GM21786 (cell line): ENCODE measurements at regions not wholly inside any gene's neighbourhood (a gene's known extent, or its start where the extent isn't known, plus 50 kb on each side); places are given as distances from the start of the nearest gene placed in this dataset.

Experiments
- ATAC-seq: cut with Tn5 transposase; IDR thresholded peaks from one replicate; pipeline ENCODE4 v1.9.1; 2021; ENCODE audit not compliant: unreplicated experiment

DNA sequence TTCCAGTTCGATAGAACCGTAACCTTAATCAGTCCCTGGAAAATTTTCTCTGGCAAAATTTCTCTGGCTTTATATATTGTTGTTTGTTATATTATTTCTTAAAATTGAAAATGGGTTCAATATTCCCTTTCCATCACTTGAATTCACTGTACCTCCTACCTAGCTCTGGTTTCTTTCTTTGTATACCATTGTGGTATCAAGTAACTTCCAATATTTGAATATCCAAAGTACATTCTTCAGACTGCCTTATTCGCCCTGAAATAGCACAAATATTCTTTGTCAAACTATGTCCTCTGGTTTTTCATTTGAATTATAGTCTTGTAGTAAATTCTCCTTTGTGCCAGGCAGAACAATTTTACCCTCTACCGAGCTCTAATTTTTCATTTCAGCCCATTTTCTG, 541.6 kb downstream of the REEP3 start:
- no peak for ATAC-seq

DNA sequence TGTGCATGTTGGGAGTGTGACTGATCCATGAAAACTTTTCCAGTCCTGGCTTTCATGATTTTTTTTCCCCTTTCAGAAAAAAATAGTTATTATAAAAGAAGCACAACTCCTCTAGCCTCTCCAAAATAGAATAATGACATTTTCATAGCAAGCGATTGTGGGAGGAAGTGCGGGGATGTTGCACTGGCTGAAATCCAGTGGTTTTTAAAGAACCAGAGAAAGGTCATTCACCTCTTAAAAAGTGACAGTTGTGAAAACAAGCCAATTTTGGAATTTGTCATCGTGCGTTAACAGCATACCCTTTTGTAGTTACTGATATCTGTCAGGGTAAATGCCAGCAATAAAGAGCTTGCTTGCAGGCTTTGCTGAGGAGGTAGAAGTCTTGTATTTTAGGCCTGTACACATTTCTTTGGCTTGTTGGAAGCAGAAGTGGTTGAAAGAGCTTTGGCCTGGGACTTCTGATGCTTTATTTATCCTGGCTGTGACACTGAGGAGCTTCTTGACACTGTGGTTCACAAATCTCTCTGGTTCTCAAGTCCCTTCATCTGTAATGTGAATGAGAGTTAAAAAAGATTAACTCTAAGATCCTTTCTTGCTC, 545.9 kb downstream of the REEP3 start:
- ATAC-seq, result no peak

DNA sequence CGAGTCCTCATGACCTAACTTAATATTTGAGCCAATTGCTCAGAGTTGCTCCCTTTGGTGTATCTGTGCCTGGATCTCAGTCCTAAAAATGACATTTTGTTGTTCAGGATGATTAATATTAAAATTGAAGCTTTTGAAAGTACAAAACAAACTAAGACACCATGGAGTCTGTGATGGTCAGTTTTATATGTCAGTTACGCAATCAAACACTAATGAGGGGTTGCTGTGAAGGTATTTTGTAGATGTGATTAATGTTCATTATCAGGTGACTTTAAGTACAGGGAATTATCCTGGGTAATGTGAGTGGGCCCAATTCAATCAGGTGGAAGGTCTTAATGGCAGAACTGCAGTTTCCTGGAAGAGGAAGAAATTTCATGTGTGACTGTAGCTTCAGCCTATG, 546.7 kb downstream of the REEP3 start:
- no peak for ATAC-seq

DNA sequence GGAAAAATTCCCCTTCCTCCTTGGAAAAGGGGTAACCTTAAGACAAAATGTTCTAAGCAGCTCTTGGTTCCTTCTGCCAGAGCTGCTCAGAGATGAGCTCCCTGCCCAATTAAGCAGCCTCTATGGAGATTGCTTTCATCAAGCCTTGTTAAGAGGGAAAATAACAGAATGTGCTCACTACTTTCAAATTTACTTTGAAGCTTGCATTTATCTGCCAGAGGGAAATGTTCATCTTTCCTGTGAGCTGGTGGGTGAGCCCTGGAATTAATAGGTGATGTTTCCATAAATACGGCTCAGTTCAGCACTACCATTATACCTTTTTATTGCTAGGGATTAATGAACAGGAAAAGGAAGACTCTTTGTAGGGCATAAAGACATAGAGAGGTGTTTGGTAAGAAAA, 549.0 kb downstream of the REEP3 start:
- no peak for ATAC-seq

DNA sequence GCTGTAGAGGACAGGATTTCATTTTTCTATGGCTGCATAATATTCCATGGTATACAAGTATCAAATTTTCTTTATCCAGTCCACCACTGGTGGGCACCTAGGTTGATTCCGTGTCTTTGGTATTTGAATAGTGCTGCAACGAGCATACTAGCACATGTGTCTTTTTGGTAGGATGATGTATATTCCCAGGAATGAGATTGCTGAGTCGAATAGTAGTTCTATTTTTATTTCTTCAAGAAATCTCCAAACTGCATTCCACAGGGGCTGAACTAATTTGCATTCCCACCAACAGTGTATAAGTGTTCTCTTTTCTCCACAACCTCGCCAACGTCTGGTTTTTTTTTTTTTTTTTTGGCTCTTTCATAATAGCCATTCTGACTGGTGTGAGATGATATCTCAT, 550.0 kb downstream of the REEP3 start:
- ATAC-seq, result no peak

DNA sequence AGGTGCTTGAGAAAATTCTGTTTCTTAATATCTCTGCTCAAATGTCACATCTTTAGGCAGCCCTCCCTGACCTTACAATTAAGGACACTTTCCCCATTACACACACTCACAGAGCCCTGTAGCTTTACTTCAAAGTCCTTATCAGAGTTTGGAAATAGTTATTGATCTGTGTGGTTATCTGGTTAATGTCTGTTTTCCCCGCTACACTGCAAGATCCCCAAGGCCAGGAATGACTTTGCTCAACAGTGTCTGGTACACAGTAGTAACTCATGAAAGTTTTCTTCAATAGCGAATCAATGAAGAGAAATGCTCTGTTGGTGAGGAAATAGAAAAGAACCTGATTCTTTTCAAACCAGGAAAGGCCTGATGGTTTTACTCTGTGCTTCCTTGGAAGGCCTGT, 554.4 kb downstream of the REEP3 start:
- ATAC-seq, result no peak

DNA sequence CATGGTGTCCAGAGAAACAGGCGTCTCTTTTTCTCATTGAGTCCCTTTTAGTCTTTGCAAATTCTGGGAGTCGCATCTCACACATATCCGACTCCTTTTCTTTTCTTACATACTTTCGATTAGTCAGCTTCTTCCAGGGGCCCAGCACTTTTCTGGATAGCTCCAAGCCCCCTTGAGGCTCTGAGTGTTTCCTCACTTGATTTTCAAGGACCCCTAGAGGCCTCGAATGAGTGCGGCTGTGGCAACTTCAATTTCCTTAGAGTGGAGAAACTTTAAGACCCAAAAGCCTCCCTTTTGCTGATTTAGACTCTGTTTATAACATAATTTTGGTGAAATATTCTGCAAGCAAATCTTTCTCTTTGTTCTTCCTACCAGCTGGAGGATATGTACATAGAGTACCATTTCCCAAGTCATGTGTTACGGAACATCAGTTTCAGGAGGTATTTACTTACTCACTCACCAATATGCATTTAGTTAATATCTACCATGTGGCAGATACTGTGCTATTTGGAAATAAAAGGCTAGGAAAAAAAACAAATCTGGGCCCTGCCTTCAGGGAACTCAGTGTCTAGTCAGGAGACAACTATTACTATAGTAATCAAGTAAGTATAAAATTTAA, 555.2 kb downstream of the REEP3 start:
- ATAC-seq, result no peak

DNA sequence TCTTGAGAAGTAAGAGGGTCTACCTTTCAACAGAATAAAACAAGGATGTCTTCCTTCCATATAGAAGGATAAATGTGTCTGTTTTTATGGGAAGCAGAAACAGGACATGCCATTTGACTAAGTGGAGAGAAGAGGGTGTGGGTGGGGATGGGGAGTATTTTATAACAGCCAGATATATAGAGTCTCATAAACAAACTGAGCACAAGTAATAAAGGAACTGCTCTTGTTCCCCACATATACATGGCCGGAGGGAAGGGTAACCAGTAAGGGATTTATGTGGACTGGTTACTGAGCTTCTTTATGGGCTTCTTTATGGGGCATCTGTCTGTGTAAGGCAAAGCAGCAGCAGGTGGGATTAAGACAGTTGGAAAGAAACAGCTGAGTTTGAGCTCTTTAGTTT, 558.1 kb downstream of the REEP3 start:
- no peak for ATAC-seq

DNA sequence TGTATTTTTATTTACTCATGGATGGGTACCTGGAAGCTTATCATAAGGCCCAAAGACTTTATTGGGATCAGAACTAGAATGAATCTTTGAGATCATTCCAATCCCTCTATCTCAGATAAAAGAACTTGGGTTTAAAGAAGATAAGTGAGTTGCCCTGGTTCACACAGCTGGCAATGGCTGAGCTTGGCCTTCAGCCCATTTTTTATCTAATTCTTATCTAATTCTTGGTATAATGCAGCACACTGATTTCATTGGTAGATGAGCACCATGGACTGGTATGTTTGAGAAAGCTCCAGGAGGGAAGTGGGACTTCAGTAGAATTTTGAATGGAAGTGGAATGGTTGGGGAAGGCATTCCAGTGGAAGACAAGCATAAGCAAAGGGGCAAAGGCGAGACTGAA, 558.9 kb downstream of the REEP3 start:
- no peak for ATAC-seq

DNA sequence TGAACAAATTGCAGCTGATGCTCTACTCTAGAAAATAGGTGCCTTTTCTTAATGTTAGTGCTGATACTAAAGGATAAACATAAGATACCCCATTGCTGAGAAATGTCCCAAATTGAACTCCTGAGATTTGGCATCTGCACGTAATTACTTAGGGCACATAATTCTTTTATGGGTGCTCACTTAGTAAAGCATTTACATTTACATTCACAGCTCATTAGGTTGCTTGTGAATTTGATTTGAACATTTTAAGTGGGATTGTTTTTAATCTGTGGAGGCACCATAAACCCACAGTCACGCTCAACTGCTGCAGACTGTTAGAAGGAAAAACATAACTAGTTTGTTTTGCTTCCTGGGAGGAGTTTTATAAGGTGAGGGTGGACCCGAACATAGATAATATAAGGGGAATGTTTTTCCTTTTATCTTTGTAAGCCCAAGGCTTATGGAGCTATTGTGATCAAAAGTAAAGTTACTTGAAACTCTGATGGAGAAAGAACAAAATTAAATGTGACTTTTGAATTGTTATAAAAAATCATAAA, 560.8 kb downstream of the REEP3 start:
- ATAC-seq, result no peak

DNA sequence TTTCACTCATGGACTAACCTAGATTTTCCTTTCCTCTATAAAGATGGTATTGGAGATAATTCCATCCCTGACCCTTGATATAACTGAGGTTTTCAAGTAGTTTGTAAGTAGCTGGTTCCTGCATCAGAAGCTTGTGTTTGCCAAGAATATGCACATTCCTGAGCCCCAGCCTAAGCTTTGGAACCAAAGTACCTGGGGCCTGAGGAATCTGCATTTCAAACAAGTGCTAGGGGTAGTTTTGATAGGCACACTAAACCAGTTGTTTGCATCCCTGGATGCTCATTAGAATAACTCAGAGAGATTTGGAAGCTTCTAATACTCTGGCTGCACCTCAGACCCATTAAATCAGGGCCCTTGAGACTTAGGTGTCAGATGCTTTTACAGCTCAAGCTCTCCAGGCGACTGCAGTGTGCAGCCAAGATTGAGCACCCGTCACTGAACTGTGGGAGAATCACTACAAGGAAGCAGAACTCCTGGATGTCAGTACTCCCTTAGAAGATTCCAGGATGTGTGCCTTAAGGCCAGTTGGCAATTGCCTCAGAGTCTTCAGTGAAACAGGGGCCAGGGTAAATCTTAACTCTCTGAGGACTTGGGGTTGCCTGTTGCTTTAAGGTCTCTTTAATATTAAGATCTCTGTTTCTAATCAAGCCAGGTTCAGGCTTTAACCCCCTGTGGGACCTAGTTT, 565.0 kb downstream of the REEP3 start:
- ATAC-seq, result no peak

DNA sequence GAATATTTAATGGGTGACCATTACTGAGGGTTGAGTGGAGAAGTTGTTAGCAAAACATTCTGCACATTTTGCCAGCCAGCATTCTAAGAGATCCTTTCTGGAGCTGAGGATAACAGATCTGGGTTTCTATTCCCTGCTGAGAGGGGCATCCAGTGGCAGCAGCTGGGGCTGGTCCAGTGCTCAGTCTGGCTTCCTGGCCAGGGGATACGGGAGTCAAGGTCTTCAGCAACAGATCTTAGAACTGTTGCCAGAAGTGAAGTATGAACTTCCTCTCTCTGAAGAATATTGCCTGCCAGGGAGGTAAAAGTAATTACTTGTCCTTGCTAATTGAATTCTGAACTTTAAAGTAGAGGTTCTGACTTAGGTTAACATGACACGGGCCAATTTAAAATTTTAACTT, 568.4 kb downstream of the REEP3 start:
- ATAC-seq, result no peak

DNA sequence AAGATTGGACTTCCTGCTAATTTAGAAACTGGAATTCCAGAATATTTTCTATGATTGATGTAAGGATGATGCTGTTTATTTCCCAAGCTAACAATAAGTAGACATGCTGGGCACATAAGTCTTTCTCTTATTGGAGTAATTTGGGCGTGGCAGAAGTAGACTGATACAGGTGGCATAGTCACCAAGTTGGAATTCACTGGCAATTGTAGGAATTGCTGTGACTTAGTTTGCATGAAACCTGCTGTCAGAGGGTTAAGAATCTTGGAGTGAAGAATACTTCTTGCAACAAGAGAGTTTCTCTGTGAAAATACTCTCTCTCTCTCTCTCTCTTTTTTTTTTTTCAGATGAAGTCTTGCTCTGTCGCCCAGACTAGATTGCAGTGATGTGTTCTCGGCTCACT, 569.7 kb downstream of the REEP3 start:
- ATAC-seq, result no peak

DNA sequence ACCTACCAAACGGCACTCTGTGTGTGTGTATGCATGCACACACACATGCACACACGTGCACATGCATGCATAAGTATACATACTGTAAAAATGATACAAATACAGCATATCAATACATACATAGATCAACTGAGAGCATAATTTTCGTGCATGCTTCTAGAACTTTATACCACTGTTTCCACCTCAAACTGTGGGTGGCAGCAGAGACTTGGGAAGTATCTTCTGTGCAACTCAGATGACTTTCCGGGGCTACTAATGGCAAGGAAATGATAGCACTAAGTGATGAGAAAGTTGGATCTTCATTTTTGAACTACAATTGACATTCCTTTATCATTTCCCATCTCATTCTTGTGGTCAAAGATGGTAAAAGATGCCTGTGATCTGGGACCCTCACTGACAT, 570.7 kb downstream of the REEP3 start:
- ATAC-seq, result no peak

DNA sequence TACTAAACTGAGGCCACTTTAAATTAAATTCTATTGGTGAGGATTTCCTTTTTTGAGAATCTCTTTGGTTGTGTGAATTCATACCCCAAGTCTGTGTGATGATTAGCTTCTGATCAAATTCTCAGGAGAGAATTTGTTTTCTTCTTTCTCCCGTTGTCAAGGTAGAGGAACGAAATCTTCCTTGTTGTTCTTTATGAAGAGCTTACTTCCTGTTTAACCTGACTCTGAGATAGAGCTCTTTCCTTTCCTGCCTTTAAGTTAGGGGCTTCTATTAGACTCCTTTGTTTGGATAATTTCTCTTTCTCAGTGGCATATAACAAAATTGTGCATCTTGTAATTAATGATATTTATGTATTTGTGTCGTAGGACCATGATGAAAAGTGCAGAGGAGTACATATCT, 572.1 kb downstream of the REEP3 start:
- no peak for ATAC-seq

DNA sequence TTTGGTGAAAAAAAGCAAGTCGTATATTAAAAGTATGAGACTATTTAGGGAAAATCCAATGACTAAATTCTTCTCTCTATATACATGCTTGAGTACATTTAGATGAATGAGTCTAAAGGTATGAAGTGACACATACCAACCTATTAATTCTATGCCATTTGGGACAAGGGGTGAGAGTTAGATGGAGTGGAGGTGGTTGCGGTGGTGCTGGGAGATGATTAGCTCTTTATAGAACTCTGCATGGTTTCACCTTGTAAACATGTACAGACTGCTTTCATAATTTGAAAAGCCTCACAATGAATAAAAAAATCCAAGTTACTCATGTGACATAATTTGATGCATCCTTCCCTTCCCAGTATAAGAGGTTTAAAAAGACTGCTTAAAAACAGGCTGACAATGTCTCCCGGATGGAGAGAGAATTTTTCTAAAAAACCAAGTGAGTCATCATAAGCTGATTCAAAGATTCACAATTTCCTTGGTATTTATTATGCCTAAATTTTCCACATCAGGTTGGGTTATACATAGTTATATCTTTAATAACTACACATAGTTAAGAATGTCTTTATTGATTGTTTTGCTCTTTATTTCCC, 572.8 kb downstream of the REEP3 start:
- ATAC-seq, result no peak

DNA sequence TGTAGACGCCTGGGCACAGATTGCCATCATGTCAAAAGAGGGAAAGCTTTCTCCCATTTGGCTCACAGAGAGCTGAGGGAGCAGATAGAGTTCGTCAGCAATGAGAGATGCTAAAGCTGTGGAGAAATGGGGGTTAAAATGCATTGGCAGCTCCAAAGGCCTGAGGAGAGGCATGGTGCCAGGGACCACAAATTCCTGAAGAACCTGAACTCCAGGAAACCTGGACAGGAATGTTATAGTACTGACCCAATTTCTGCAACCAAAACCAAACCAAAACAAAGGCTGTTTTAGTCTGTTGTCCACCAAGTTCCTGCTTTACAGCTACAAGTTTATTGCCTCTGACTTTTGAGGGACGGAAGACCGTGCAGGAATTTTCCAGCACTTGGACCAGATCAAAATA, 575.7 kb downstream of the REEP3 start:
- ATAC-seq, result no peak

DNA sequence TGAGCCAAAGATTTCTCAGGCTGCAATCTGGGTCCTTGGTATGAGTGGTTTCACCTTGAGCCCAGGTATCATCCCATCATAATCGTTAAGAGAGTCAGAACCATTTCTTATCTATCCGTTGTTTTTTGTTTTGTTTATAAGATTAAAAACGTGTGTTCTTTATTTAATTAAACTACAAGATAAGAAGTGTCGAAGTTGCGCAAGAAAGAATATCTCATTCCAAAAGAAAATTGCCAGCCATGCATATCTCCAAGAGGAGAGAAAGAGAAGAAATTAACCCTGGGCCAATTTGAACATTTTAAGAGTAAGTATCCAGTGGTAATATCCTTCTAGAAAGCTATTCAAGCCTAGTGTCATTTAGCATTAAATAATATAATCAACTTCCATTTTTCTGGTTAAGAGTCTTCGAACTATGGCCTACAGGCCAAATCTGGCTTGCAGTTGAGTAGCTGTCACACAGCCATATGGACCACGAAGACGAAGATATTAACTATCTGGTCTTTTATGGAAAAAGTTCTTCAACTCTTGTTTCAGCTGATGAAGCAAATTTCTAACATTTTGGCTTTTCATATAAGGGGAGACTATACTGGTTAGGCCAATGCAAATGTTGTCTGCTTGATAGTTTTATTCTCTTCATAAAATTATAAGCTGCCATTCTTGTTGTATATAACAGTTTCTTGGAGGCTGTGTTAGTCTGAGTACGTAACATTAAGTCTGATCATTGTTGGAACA, 576.4 kb downstream of the REEP3 start:
- no peak for ATAC-seq

DNA sequence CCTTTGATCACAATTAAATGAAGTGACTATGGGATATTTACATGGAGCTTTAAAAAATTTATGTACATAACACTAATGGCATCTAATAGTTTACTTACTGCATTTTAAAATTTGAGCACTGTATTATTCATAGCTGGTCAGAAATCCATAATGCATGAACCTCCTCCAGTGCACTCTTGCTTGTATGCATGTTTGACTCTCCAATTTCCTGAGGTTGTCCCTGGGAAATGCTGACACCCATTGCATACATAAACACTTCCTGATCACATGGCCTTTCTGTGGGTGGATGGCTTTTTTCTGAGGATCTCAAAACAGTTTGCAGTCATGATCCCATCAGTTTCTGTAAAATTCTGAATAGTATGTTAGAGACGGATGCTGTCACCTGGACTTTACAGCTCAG, 577.8 kb downstream of the REEP3 start:
- ATAC-seq, result no peak

DNA sequence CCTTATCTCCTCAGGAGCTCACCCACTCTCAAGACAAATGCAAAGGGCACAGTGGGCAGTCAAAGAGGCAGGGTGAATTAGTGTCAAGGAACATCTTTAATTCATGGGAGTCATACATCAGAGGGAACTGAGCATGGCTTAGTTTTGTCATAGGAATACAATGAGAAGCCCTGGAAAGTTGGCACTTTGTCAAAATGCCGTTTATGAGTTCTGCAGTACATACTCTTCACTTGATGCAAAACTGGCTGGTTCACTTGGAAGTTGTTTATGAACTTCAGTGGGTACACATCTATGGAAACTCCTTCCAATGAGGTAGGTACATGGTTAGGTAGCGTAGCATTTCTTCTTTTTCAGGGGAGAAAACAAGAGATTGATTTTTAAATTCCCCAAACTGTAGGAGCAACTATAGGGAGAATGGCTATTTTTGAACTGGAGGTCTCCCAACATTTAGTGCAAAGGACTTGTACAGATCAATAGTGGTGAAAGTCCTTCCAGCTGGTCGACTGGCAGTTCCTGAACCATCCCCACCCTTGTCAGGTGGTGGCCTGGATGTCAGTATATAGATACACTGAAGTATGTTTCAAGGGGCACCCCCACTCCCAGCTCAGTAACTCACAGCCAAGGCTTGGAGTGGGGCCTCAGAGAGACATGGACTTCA, 580.5 kb downstream of the REEP3 start:
- ATAC-seq, result no peak

DNA sequence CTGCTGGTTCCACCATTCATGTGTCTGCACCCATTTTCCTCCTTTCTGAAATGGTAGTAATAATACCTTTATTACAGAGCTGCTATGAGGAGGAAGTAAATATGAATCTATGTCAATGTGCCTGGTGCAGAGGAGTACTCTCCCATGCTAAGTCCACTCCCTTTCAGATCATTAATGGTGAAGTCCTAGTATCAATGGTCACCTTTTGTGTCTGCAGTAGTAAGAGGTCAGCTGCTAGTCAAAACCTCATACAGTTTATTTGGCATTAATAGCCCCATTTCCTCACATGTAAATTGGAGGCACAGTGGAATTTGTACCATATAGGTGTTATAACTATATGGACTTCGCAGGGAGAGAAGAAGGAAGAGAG, 581.0 kb downstream of the REEP3 start:
- no peak for ATAC-seq
